ENCODE measurements at regions not wholly inside any gene's neighbourhood (a gene's known extent, or its start where the extent isn't known, plus 50 kb on each side); places are given as distances from the start of the nearest gene placed in this dataset.

DNA sequence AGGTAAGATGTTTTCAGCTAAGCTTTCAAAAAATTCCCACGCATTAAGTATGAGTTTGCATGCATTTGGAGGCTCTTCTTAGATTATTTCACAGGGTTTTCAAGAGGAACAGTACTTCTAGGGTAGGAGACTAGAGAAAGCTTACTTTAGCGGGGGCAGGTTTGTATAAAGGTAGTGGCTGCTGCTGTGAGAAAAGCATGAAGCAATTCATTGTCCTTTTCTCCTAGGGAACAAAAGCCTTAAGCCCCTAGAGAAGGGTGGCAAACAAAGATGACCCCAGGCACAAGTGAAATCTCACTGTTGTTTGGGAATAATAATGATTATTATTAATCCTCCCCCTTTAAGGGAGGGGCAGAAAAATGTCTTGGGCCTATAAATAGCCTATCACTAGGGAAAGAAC lies 310.7 kb downstream of the DIPK2A start:
- no peak overlapping the region for H3K27ac ChIP-seq
- no peak for TF ChIP-seq ZFX (IDR thresholded peaks at IDR 0.05; ENCODE audit: borderline replicate concordance)
- TF ChIP-seq, protein P1, sequence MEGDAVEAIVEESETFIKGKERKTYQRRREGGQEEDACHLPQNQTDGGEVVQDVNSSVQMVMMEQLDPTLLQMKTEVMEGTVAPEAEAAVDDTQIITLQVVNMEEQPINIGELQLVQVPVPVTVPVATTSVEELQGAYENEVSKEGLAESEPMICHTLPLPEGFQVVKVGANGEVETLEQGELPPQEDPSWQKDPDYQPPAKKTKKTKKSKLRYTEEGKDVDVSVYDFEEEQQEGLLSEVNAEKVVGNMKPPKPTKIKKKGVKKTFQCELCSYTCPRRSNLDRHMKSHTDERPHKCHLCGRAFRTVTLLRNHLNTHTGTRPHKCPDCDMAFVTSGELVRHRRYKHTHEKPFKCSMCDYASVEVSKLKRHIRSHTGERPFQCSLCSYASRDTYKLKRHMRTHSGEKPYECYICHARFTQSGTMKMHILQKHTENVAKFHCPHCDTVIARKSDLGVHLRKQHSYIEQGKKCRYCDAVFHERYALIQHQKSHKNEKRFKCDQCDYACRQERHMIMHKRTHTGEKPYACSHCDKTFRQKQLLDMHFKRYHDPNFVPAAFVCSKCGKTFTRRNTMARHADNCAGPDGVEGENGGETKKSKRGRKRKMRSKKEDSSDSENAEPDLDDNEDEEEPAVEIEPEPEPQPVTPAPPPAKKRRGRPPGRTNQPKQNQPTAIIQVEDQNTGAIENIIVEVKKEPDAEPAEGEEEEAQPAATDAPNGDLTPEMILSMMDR (IDR thresholded peaks at IDR 0.05) = no peak

DNA sequence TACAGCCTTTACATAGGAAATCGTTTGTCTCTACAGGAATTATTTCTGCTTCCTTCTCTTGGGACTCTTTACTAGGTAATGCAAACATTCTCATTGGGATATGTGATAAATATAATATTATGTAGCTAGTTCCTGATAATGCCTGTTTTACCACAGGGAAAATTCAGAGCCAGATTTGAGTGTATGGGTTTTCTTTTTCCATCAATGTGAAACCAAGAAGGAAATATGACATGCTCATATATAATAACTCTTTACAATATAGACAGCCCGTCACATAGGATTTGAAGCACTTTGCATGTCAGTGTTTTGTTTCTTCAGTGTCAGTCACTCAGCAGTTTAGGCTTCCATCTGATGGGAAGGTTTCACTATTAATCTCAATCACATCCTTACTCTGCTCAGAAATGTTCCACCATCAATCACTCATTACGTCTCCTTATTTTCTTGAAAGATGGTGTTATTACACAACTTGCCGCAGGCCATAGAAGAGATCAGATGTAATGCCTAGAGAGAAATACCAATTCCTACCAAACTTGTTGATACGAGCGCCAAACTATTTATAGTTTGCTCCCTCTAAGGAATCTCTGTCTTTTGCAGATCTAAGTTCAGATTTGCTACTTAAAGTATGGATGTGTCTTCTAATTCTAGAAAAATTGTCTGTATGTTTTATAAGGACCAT lies 314.8 kb downstream of the DIPK2A start:
- TF ChIP-seq, protein P1 (IDR thresholded peaks at IDR 0.05) = no peak

DNA sequence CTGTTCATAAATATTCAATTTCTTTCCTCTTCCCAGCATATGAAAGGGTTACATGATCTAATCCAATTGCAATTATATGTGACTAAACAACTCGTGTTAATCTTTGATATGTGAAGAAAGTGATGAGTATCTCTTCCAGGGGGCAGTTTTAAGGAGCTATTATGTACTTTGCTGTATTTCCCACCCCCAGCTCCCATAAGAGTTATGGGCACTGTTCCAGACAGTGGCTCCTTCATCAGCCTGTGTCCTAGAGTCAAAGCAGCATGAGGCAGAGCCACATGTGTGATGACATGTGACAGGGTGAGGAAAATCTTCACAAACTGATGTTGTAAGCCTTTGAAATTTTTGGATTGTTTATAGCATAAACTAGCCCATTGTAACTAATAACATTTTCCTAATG lies 315.4 kb downstream of the DIPK2A start:
- H3K27ac ChIP-seq = no peak overlapping the region
- TF ChIP-seq ZFX (IDR thresholded peaks at IDR 0.05; ENCODE audit: borderline replicate concordance) = no peak
- TF ChIP-seq, protein P1 (IDR thresholded peaks at IDR 0.05) = no peak

More for the DNA sequence above, 314.8 kb downstream of the DIPK2A start:
- no peak overlapping the region for H3K27ac ChIP-seq

DNA sequence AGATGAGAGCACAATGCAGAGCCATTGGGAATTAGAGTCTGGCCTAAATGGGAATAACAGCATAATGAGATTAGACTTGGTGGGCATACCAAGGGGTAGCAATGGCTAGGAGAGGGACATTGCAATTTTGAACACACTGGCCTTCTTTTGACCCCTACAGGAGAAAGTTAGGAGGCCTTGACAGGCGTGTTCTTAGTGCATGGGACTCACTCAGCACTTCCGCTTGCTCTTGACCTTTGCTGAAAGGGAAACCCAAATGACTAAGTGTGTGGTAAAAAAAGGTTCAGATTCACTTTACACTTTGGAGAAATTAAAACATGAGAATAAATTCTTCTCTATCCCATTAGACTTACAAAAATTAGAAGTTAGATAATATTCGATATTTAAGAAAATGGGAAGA lies 317.4 kb downstream of the DIPK2A start:
- TF ChIP-seq, protein P1 (IDR thresholded peaks at IDR 0.05) = no peak
- TF ChIP-seq ZFX (IDR thresholded peaks at IDR 0.05; ENCODE audit: borderline replicate concordance) = no peak
- no peak overlapping the region for H3K27ac ChIP-seq

DNA sequence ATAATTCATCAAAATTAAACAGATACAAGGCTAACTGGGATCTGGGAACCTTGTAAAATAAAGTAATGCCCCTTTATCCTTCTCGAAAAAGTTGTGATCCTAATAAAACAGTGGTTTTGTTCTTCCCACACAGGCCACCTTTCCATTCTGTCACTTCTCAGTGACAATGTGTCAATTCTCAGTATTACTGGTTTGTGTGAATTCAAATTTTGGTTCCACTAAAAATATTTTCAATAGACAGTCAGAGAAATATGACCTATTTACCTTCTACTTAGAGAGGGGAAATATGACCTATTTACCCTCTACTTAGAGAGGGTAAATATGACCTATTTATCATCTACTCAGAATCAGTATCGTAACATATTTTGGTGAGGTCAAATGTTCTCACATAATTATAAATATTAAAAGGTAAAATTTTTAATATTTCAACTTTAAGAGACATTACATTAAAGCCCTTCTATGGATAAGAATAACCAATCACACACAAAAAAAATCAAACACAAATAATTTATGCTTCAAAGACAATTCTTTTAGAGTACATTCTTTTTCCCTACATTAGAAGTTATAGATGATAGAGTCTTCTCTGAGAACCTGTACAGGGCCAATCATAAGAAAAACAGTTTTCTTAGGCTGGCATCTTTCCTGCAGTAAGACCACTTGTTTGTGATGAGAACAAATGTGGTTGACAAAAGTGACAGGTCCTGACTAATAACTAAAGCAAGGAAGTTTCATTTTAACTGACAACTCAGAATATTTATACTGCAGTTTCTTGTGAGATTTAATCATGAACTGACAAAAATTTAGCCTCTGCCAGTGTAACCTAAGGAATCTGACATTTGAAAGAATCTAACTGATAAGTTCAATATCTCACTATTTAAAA lies 323.3 kb downstream of the DIPK2A start:
- TF ChIP-seq, protein P1 (IDR thresholded peaks at IDR 0.05) = no peak
- TF ChIP-seq ZFX (IDR thresholded peaks at IDR 0.05; ENCODE audit: borderline replicate concordance) = no peak
- H3K27ac ChIP-seq = no peak overlapping the region

DNA sequence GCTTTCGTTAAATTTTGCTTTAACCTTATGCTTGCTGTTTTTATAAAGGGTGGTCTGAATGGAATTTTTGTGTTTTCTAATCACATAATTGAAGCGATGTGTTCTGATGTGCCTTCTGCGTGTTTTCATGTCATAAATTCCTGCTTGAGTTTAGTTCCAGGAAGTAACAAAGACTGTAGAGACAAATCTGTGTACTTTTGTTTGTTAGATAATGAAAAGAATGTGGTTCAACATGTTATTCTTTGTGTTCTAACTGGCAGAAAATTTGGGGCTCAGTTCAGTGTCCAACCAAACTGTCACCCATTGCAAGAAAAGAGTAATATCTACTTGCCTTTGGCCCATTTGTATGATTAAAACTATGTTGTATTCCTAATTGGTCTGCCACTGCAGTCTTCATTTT lies 324.0 kb downstream of the DIPK2A start:
- H3K27ac ChIP-seq = no peak overlapping the region
- TF ChIP-seq, protein P1 (IDR thresholded peaks at IDR 0.05) = no peak
- TF ChIP-seq ZFX (IDR thresholded peaks at IDR 0.05; ENCODE audit: borderline replicate concordance) = no peak

DNA sequence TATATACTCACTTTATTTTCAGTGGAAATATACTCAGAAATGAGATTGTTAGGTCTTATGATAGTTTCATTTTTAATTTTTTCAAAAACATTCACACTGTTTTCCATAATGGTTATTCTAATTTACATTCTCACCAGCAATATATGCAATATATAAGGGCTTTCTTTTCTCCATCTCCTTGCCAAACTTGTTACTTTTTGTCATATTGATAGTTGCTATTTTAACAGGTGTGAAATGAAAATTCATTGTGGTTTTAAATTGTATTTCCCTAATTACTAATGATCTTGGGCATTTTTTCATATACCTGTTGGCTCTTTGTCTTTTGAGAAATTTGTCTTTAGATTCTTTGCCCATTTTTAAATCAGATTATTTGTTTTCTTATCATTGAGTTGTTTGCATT lies 325.2 kb downstream of the DIPK2A start:
- no peak overlapping the region for H3K27ac ChIP-seq
- TF ChIP-seq, protein P1 (IDR thresholded peaks at IDR 0.05) = no peak
- no peak for TF ChIP-seq ZFX (IDR thresholded peaks at IDR 0.05; ENCODE audit: borderline replicate concordance)

Data from 22Rv1 (cell line).